ENCODE measurements at regions not wholly inside any gene's neighbourhood (a gene's known extent, or its start where the extent isn't known, plus 50 kb on each side); places are given as distances from the start of the nearest gene placed in this dataset.

- DNase-seq: no peak
Observed at GRCh38 chr20:6180531-6180930, 57.7 kb upstream of the FERMT1 start.

- DNase-seq: peak in 1 of 3 donors; percentile 6
Observed at GRCh38 chr20:6178537-6178936, 55.7 kb upstream of the FERMT1 start.

GRCh38 chr20:6173481-6173880, 50.7 kb upstream of the FERMT1 start:
- no peak for DNase-seq

All from suppressor macrophage treated with lipopolysaccharide for 1 hour (primary cell).